ENCODE measurements at regions not wholly inside any gene's neighbourhood (a gene's known extent, or its start where the extent isn't known, plus 50 kb on each side); places are given as distances from the start of the nearest gene placed in this dataset.

GRCh38 chr5:90311401-90311800 is 98.2 kb downstream of the CETN3 start:
- TF ChIP-seq EP300 (IDR thresholded peaks at IDR 0.05) (no peak), CTCF (IDR thresholded peaks at IDR 0.05) (no peak), POLR2AphosphoS5 (IDR thresholded peaks at IDR 0.05) (no peak)

Data from stomach (tissue), 4 donors.